IMR-90 (cell line): ENCODE measurements at regions not wholly inside any gene's neighbourhood (a gene's known extent, or its start where the extent isn't known, plus 50 kb on each side); places are given as distances from the start of the nearest gene placed in this dataset.

Experiments used
- ATAC-seq: fragments of 200-7000 bp; cut with Tn5 transposase; 2 replicates; pipeline ENCODE4 v1.9.1; 2020; ENCODE audit warnings: low read depth, mild to moderate bottlenecking, moderate library complexity
- BruUV-seq: library from RNA; stranded (reverse); fragments of 400-500 nt; replicated peaks from 2 replicates; lab custom pipeline; 2021; lab: Mats Ljungman, UMichigan
- CTCF ChIA-PET: fragments of 300-600 bp; formaldehyde crosslinking; extraction: SDS; loops from one replicate; lab custom pipeline; 2021; ENCODE audit warnings: antibody characterized with exemption; lab: Yijun Ruan, JAX
- POLR2A ChIA-PET: fragments of 300-600 bp; sonication (Branson Sonifier 250); formaldehyde crosslinking; loops from one replicate; lab custom pipeline; 2022; ENCODE audit warnings: antibody characterized with exemption; ENCODE audit not compliant: unreplicated experiment; lab: Charles Lee
- DNase-seq: peaks from one replicate; pipeline ENCODE4 v3.0.0; 2013
- H2AFZ ChIP-seq: replicated peaks from 2 replicates; pipeline ENCODE3; 2013; ENCODE audit warnings: low read length, mild to moderate bottlenecking; ENCODE audit not compliant: poor library complexity
- H2AK5ac ChIP-seq: 2 replicates; pipeline ENCODE4 v1.6.1; 2013; ENCODE audit warnings: low read depth, low read length, inconsistent platforms
- H2AK9ac ChIP-seq: replicated peaks from 2 replicates; pipeline ENCODE3; 2013; ENCODE audit warnings: mild to moderate bottlenecking, low read depth, low read length, moderate library complexity; ENCODE audit not compliant: poor library complexity
- H2BK120ac ChIP-seq: 2 replicates; pipeline ENCODE4 v1.6.1; 2013; ENCODE audit warnings: low read depth, low read length, inconsistent platforms
- H2BK15ac ChIP-seq: 3 replicates; pipeline ENCODE4 v1.6.1; 2013; ENCODE audit warnings: low read depth, low read length, inconsistent platforms
- H2BK20ac ChIP-seq: 2 replicates; pipeline ENCODE4 v1.6.1; 2013; ENCODE audit warnings: low read depth, mild to moderate bottlenecking, inconsistent platforms, low read length, moderate library complexity
- H2BK5ac ChIP-seq: 2 replicates; pipeline ENCODE4 v1.6.1; 2013; ENCODE audit warnings: mild to moderate bottlenecking, low read depth, low read length, inconsistent platforms; ENCODE audit not compliant: poor library complexity, severe bottlenecking
- H3K14ac ChIP-seq: replicated peaks from 2 replicates; pipeline ENCODE4 v1.6.1; 2013; ENCODE audit warnings: low read depth, low read length, inconsistent platforms
- H3K18ac ChIP-seq: 2 replicates; pipeline ENCODE4 v1.6.1; 2013; ENCODE audit warnings: low read depth, low read length, control low read depth
- H3K23ac ChIP-seq: 2 replicates; pipeline ENCODE4 v1.6.1; 2013; ENCODE audit warnings: low read depth, low read length, inconsistent platforms
- H3K27ac ChIP-seq: 2 replicates; pipeline ENCODE4 v1.5.1; 2013; ENCODE audit warnings: mild to moderate bottlenecking, control low read depth, low read length; ENCODE audit not compliant: insufficient read depth
- H3K27me3 ChIP-seq: 2 replicates; pipeline ENCODE4 v1.6.1; 2013; ENCODE audit warnings: low read length; ENCODE audit not compliant: control insufficient read depth, insufficient read depth
- H3K36me3 ChIP-seq: 2 replicates; pipeline ENCODE4 v1.6.1; 2013; ENCODE audit warnings: low read length, mixed read lengths; ENCODE audit not compliant: control insufficient read depth, insufficient read depth
- H3K4ac ChIP-seq: 2 replicates; pipeline ENCODE4 v1.6.1; 2013; ENCODE audit warnings: low read depth, low read length, inconsistent platforms
- H3K4me1 ChIP-seq: 2 replicates; pipeline ENCODE4 v1.6.1; 2013; ENCODE audit warnings: low read length, mixed read lengths; ENCODE audit not compliant: control insufficient read depth, insufficient read depth
- H3K4me2 ChIP-seq: 2 replicates; pipeline ENCODE4 v1.6.1; 2013; ENCODE audit warnings: low read depth, mild to moderate bottlenecking, control low read depth, low read length, moderate library complexity
- H3K4me3 ChIP-seq: 2 replicates; pipeline ENCODE4 v1.5.1; 2013; ENCODE audit warnings: low read depth, mild to moderate bottlenecking, control low read depth, low read length, moderate library complexity; ENCODE audit not compliant: insufficient read depth
- H3K56ac ChIP-seq: 2 replicates; pipeline ENCODE4 v1.6.1; 2013; ENCODE audit warnings: low read length, inconsistent platforms; ENCODE audit not compliant: insufficient read depth; ENCODE audit errors: extremely low read depth
- H3K79me1 ChIP-seq, 2 experiments: 2 replicates each; pipeline ENCODE4 v1.6.1; 2013; ENCODE audit warnings: low read length in 2 of 2, inconsistent platforms in 1 of 2, low read depth in 1 of 2
- H3K9ac ChIP-seq: 2 replicates; pipeline ENCODE4 v1.6.1; 2013; ENCODE audit warnings: low read depth, low read length, control low read depth
- H3K9me1 ChIP-seq: 2 replicates; pipeline ENCODE4 v1.6.1; 2013; ENCODE audit warnings: low read length, inconsistent platforms; ENCODE audit not compliant: insufficient read depth
- H3K9me3 ChIP-seq: 2 replicates; pipeline ENCODE4 v1.6.1; 2013; ENCODE audit warnings: low read length; ENCODE audit not compliant: control insufficient read depth, insufficient read depth
- H4K20me1 ChIP-seq: 2 replicates; pipeline ENCODE4 v1.6.1; 2013; ENCODE audit warnings: low read length, inconsistent platforms; ENCODE audit not compliant: insufficient read depth
- H4K5ac ChIP-seq: 2 replicates; pipeline ENCODE4 v1.6.1; 2013; ENCODE audit warnings: mild to moderate bottlenecking, low read depth, low read length, control low read depth
- H4K8ac ChIP-seq, 2 experiments: 2 replicates each; pipeline ENCODE4 v1.6.1; 2013; ENCODE audit warnings: low read depth in 2 of 2, low read length in 2 of 2, control low read depth in 1 of 2, inconsistent platforms in 1 of 2
- H4K91ac ChIP-seq: 2 replicates; pipeline ENCODE4 v1.6.1; 2013; ENCODE audit warnings: low read depth, low read length, inconsistent platforms; ENCODE audit not compliant: insufficient read depth
- BHLHE40 ChIP-seq: fragments of 150-350 bp; IDR thresholded peaks from 2 replicates; pipeline ENCODE4 v1.6.1; 2016; ENCODE audit warnings: mild to moderate bottlenecking, low read depth, low read length
- CEBPB ChIP-seq: IDR thresholded peaks from 2 replicates; pipeline ENCODE4 v1.6.1; 2012; ENCODE audit warnings: low read depth, low read length, improper control_type of control experiment
- CHD1 ChIP-seq: IDR thresholded peaks from 2 replicates; pipeline ENCODE4 v1.6.1; 2012; ENCODE audit warnings: low read depth, low read length, improper control_type of control experiment
- FOS ChIP-seq: fragments of 150-350 bp; IDR thresholded peaks from 2 replicates; pipeline ENCODE4 v1.6.1; 2016; ENCODE audit warnings: low read depth, low read length
- MAFK ChIP-seq: IDR thresholded peaks from 2 replicates; pipeline ENCODE4 v1.6.1; 2012; ENCODE audit warnings: low read depth, low read length, improper control_type of control experiment
- MAZ ChIP-seq: IDR thresholded peaks from 2 replicates; pipeline ENCODE4 v1.6.1; 2012; ENCODE audit warnings: low read depth, mild to moderate bottlenecking, low read length, improper control_type of control experiment, moderate library complexity, borderline replicate concordance
- MXI1 ChIP-seq: IDR thresholded peaks from 2 replicates; pipeline ENCODE4 v1.6.1; 2012; ENCODE audit warnings: low read depth, mild to moderate bottlenecking, low read length, moderate library complexity, borderline replicate concordance
- NFE2L2 ChIP-seq: fragments of 150-350 bp; IDR thresholded peaks from 2 replicates; pipeline ENCODE4 v1.6.1; 2016; ENCODE audit warnings: low read depth, mild to moderate bottlenecking, low read length
- POLR2A ChIP-seq: IDR thresholded peaks from 2 replicates; pipeline ENCODE4 v1.6.1; 2012; ENCODE audit warnings: mild to moderate bottlenecking, low read depth, low read length
- RAD21 ChIP-seq: IDR thresholded peaks from 2 replicates; pipeline ENCODE4 v1.6.1; 2012; ENCODE audit warnings: low read length, improper control_type of control experiment
- RCOR1 ChIP-seq: IDR thresholded peaks from 2 replicates; pipeline ENCODE4 v1.6.1; 2012; ENCODE audit warnings: mild to moderate bottlenecking, low read length, improper control_type of control experiment; ENCODE audit not compliant: insufficient replicate concordance
- RFX5 ChIP-seq: IDR thresholded peaks from 2 replicates; pipeline ENCODE4 v1.8.0; 2012; ENCODE audit warnings: low read depth, mild to moderate bottlenecking, low read length, moderate library complexity
- SMC3 ChIP-seq: fragments of 150-350 bp; IDR thresholded peaks from 2 replicates; pipeline ENCODE4 v1.6.1; 2016; ENCODE audit warnings: low read depth, mild to moderate bottlenecking, antibody characterized with exemption, low read length, moderate library complexity
- WGBS, 2 experiments: methylation state at CpG; one replicate each; pipeline versions ENCODE4 v1.1.5 to v1.1.7; 2013; ENCODE audit warnings: missing lambda C conversion rate in 2 of 2; ENCODE audit not compliant: insufficient read length in 1 of 2; ENCODE audit errors: extremely low coverage in 2 of 2; 5-methylcytosine and 5-hydroxymethylcytosine counted together
- dilution Hi-C: fragments of 300-500 bp; cut with HindIII; formaldehyde crosslinking; loops from one replicate; pipeline ENCODE4 v1.14.3; 2018; ENCODE audit warnings: low sequenced_read_pairs; ENCODE audit not compliant: unreplicated experiment
- in situ Hi-C: fragments of 300-500 bp; cut with MboI; formaldehyde crosslinking; loops from 3 replicates; pipeline ENCODE4 v1.14.3; 2019; ENCODE audit warnings: low sequenced_read_pairs, inconsistent platforms, mixed read lengths
- intact Hi-C: fragments of 100-400 bp; cut with micrococcal nuclease; formaldehyde crosslinking; loops from 2 replicates; pipeline ENCODE4 v1.10.0; 2022
- TF ChIP-seq, protein P1 (sequence below): fragments of 150-350 bp; IDR thresholded peaks from 2 replicates; pipeline ENCODE4 v1.6.1; 2017; ENCODE audit warnings: mild to moderate bottlenecking, antibody characterized with exemption, low read length, low read depth
- TF ChIP-seq, protein P2 (sequence below): fragments of 150-350 bp; IDR thresholded peaks from 2 replicates; pipeline ENCODE4 v1.6.1; 2016; ENCODE audit warnings: low read depth, mild to moderate bottlenecking, low read length, moderate library complexity, borderline replicate concordance
- TF ChIP-seq, protein P3 (sequence below): conservative IDR thresholded peaks from 2 replicates; pipeline ENCODE4 v1.5.1; 2012; ENCODE audit warnings: mild to moderate bottlenecking, low read depth, low read length, improper control_type of control experiment

DNA sequence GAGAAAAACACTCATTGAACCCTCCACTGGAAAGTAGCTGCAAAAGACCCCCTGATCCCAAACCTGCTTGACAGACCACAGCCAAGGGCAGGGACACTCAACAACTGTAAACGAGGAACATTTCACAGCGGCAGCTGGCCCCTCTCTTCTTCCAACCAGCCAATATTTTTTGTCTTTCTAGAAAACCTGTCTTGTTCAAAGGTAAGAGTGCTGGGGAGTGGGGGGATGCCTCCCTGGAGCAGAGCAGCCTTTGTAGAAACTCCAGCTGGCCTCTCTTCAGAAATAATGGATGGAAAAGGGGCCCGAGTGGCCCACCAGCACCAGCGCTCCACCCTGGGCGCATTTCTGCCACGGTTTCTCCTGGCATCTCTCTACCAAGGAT, 384.0 kb downstream of the RRAGC start:
- H3K36me3 ChIP-seq, result no peaks in the 10 kb centered on the region
- H3K27ac ChIP-seq, result no peak overlapping the region
- no peaks in the 10 kb centered on the region for H3K79me1 ChIP-seq
- no peak overlapping the region for H2AK5ac ChIP-seq
- no peak overlapping the region for H3K14ac ChIP-seq
- H4K20me1 ChIP-seq, result no peaks in the 10 kb centered on the region
- intact Hi-C loops, result loop anchor here (10.0 kb wide), 1 partner anchor 441 kb away; no protein-coding TSS in a partner anchor
- no peak for ATAC-seq
- H3K4me1 ChIP-seq, result no peaks in the 10 kb centered on the region
- WGBS, 2 experiments, result 100% methylated on average over 1 of the region's 6 CpGs; no CpG with 5 or more reads in 1 of the 2 experiments
- no peak overlapping the region for H2BK120ac ChIP-seq
- no peak overlapping the region for H3K56ac ChIP-seq
- no peak overlapping the region for H2BK15ac ChIP-seq
- H2BK5ac ChIP-seq, result no peak overlapping the region
- H4K8ac ChIP-seq, result no peak overlapping the region
- in situ Hi-C loops, result no loop called here
- H3K9me1 ChIP-seq, result no peaks in the 10 kb centered on the region
- no peak overlapping the region for H3K9ac ChIP-seq
- H3K9me3 ChIP-seq, result no peaks in the 10 kb centered on the region
- no peak overlapping the region for H2AFZ ChIP-seq
- H2AK9ac ChIP-seq, result no peak overlapping the region
- CTCF ChIA-PET, result no interaction called here
- H4K5ac ChIP-seq, result no peak overlapping the region
- H3K4me3 ChIP-seq, result no peak overlapping the region
- TF ChIP-seq RCOR1 (no peak), MAFK (no peak), RAD21 (no peak), CHD1 (no peak), RFX5 (no peak), BHLHE40 (no peak), NFE2L2 (no peak), FOS (no peak), MAZ (no peak), CEBPB (no peak), POLR2A (no peak), MXI1 (no peak), SMC3 (no peak)
- TF ChIP-seq, protein P1, sequence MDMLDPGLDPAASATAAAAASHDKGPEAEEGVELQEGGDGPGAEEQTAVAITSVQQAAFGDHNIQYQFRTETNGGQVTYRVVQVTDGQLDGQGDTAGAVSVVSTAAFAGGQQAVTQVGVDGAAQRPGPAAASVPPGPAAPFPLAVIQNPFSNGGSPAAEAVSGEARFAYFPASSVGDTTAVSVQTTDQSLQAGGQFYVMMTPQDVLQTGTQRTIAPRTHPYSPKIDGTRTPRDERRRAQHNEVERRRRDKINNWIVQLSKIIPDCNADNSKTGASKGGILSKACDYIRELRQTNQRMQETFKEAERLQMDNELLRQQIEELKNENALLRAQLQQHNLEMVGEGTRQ, result no peak
- TF ChIP-seq, protein P2, sequence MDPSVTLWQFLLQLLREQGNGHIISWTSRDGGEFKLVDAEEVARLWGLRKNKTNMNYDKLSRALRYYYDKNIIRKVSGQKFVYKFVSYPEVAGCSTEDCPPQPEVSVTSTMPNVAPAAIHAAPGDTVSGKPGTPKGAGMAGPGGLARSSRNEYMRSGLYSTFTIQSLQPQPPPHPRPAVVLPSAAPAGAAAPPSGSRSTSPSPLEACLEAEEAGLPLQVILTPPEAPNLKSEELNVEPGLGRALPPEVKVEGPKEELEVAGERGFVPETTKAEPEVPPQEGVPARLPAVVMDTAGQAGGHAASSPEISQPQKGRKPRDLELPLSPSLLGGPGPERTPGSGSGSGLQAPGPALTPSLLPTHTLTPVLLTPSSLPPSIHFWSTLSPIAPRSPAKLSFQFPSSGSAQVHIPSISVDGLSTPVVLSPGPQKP, result no peak
- TF ChIP-seq, protein P3, sequence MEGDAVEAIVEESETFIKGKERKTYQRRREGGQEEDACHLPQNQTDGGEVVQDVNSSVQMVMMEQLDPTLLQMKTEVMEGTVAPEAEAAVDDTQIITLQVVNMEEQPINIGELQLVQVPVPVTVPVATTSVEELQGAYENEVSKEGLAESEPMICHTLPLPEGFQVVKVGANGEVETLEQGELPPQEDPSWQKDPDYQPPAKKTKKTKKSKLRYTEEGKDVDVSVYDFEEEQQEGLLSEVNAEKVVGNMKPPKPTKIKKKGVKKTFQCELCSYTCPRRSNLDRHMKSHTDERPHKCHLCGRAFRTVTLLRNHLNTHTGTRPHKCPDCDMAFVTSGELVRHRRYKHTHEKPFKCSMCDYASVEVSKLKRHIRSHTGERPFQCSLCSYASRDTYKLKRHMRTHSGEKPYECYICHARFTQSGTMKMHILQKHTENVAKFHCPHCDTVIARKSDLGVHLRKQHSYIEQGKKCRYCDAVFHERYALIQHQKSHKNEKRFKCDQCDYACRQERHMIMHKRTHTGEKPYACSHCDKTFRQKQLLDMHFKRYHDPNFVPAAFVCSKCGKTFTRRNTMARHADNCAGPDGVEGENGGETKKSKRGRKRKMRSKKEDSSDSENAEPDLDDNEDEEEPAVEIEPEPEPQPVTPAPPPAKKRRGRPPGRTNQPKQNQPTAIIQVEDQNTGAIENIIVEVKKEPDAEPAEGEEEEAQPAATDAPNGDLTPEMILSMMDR, result no peak
- no peak overlapping the region for H3K4ac ChIP-seq
- DNase-seq, result no peak
- BruUV-seq, result no TSS peak
- POLR2A ChIA-PET, result no interaction called here
- H4K91ac ChIP-seq, result no peak overlapping the region
- no peak overlapping the region for H3K23ac ChIP-seq
- H3K27me3 ChIP-seq, result peaks cover 17% of the 10 kb centered on the region
- no peak overlapping the region for H3K4me2 ChIP-seq
- dilution Hi-C loops, result no loop called here
- no peak overlapping the region for H2BK20ac ChIP-seq
- H3K18ac ChIP-seq, result no peak overlapping the region
